Stimulated activated memory B cell treated with anti-CD40 and anti-IgM and Interleukin-4, amounts not matched to agents 10 μg/mL and 1 μg/mL and 100 μg/mL, for 72 hours (primary cell): ENCODE measurements at regions not wholly inside any gene's neighbourhood (a gene's known extent, or its start where the extent isn't known, plus 50 kb on each side); places are given as distances from the start of the nearest gene placed in this dataset.
"Not testable (repeated sequence)": the region's sequence is repeated elsewhere in the genome, so short reads cannot be mapped to it uniquely, and the experiment has no call there.

Experiments used
- ATAC-seq: fragments of 150-1000 bp; cut with Tn5 transposase; 2 replicates; pipeline ENCODE4 v1.10.0; 2021
- H3K27ac Mint-ChIP-seq: one replicate; pipeline ENCODE4 v1.8.0; 2022; ENCODE audit warnings: mild to moderate bottlenecking, mixed read lengths
- H3K27me3 Mint-ChIP-seq: one replicate; pipeline ENCODE4 v1.8.0; 2022; ENCODE audit warnings: mixed read lengths
- H3K36me3 Mint-ChIP-seq: one replicate; pipeline ENCODE4 v1.8.0; 2022; ENCODE audit warnings: mixed read lengths
- H3K4me1 Mint-ChIP-seq: one replicate; pipeline ENCODE4 v1.8.0; 2022; ENCODE audit warnings: mixed read lengths
- H3K4me3 Mint-ChIP-seq: one replicate; pipeline ENCODE4 v1.8.0; 2022; ENCODE audit warnings: mild to moderate bottlenecking, moderate library complexity, mixed read lengths
- H3K9me3 Mint-ChIP-seq: one replicate; pipeline ENCODE4 v1.8.0; 2022; ENCODE audit warnings: mixed read lengths

- Mint-ChIP-seq H3K36me3 (no peaks in the 10 kb centered on the region), H3K4me1 (peaks cover 6% of the 10 kb centered on the region), H3K27me3 (peaks cover 13% of the 10 kb centered on the region), H3K27ac (no peak overlapping the region), H3K4me3 (no peak overlapping the region), H3K9me3 (no peaks in the 10 kb centered on the region)
- ATAC-seq = no peak
These were observed 180.3 kb upstream of the LCORL start for GRCh38 chr4:18201885-18202284.

DNA sequence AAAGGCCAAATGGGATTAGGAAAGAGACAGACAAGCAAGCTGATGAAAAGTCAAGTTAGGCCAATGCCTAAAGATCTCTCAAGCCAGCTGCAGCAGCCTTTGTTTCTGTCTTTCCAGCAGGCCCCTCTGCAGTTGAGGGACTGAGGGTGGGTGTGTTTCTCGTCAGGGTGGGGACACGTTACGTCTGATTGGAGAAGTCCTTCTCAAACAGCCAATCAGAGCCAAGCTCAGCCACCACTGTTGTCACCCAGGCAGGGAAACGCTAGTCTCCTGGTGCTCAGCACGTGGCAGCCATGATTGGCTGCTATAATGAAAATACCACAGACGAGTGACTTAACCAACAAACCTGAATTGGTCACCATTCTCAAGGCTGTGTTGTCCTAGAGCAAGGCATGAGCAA is 177.1 kb upstream of the LCORL start:
- H3K9me3 Mint-ChIP-seq = no peaks in the 10 kb centered on the region
- peaks cover 13% of the 10 kb centered on the region for H3K27me3 Mint-ChIP-seq
- H3K27ac Mint-ChIP-seq = no peak overlapping the region
- no peak overlapping the region for H3K4me3 Mint-ChIP-seq
- no peak for ATAC-seq
- H3K36me3 Mint-ChIP-seq = no peaks in the 10 kb centered on the region
- peaks cover 6% of the 10 kb centered on the region for H3K4me1 Mint-ChIP-seq

DNA sequence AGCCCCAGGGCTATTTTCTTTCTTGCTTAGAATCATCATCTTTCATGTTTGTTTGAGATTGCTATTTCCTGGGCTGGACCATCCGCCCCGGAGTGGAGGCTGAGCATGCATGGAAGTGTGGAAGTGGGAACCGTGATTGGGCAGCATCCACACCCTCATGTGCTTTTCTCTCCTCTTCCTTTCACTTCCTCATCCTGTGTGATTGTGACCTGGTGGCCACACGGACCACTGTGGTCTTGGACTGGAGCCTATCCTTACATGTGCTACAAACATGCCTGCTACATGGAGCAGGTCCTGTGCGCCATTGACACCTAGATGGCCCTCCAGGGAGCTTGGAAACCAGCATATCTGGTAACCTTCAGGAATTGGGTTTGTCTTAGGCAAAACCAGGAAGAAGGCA is 175.9 kb upstream of the LCORL start:
- Mint-ChIP-seq H3K27me3 (peaks cover 20% of the 10 kb centered on the region), H3K9me3 (no peaks in the 10 kb centered on the region)

DNA sequence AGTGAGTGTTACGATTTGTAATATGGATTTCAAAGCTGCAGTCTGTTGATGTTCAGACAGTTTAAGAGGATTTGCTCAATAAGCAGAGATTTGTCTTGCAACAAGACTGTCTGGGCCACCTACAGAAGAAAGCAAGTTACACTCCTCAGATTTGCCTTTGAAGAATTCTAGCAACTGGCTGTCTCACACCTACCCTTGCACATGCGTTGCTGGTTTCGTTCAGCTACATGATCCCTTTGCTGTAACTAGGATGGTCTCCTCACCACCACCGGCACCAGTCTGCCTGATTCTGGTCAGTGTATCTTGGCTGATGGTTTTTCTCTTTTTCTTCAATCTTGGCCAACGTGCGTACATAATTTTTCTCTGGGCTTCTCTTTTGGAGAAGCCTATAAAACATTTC is 172.7 kb upstream of the LCORL start:
- H3K9me3 Mint-ChIP-seq = no peaks in the 10 kb centered on the region
- no peak overlapping the region for H3K4me3 Mint-ChIP-seq
- peaks cover 6% of the 10 kb centered on the region for H3K4me1 Mint-ChIP-seq
- no peak for ATAC-seq
- no peaks in the 10 kb centered on the region for H3K36me3 Mint-ChIP-seq
- peaks cover 8% of the 10 kb centered on the region for H3K27me3 Mint-ChIP-seq
- H3K27ac Mint-ChIP-seq = no peak overlapping the region

More for the DNA sequence above, 175.9 kb upstream of the LCORL start:
- Mint-ChIP-seq H3K4me1 (peaks cover 6% of the 10 kb centered on the region), H3K4me3 (no peak overlapping the region), H3K27ac (no peak overlapping the region), H3K36me3 (no peaks in the 10 kb centered on the region)
- no peak for ATAC-seq

DNA sequence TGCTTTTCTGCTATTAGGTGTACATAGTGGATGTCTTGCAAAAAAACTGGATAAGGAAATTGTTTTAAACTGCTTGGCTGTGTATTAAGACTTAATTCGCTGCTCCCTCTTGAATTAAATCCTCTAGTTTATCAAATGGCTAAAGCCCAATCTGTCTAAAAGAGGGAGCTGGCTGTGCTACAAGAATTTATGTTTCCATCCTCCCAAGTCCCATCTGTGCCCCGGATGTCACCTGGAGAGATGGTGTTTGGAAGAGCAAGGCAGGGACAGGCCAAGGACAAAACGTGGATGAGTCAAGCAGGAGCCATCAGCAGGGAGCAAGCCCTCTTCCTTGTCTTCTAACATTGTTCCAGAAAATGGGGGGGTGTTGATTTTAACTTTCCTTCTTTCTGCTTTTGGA is 171.3 kb upstream of the LCORL start:
- no peak for ATAC-seq

GRCh38 chr4:18185491-18185890 is 163.9 kb upstream of the LCORL start:
- no peak for ATAC-seq
- H3K4me3 Mint-ChIP-seq = no peak overlapping the region
- H3K27ac Mint-ChIP-seq = no peak overlapping the region
- no peaks in the 10 kb centered on the region for H3K4me1 Mint-ChIP-seq
- H3K27me3 Mint-ChIP-seq = no peaks in the 10 kb centered on the region
- H3K9me3 Mint-ChIP-seq = no peaks in the 10 kb centered on the region
- H3K36me3 Mint-ChIP-seq = no peaks in the 10 kb centered on the region

More for the DNA sequence above, 171.3 kb upstream of the LCORL start:
- Mint-ChIP-seq H3K4me1 (peaks cover 6% of the 10 kb centered on the region), H3K27me3 (peaks cover 7% of the 10 kb centered on the region), H3K27ac (no peak overlapping the region), H3K9me3 (no peaks in the 10 kb centered on the region), H3K4me3 (no peak overlapping the region), H3K36me3 (no peaks in the 10 kb centered on the region)

DNA sequence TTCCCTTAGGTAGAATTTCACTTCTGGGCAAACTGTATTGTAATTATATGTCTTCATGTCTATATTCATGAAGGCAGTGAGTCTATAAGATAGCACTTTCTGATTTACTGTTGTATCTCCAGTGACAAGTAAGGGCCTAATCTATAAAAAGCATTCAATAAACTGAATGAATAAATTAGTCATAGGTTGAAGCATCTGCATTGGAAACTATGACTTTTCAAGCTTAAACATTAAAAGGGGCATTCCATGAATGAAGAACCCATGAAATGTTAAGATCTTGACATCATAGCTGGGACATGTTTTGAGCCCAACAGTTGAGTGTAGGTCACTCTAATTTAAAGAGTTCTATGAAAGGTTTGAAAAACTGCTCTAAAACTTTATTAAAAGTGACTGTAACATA is 159.3 kb upstream of the LCORL start:
- Mint-ChIP-seq H3K36me3 (no peaks in the 10 kb centered on the region), H3K27me3 (no peaks in the 10 kb centered on the region), H3K27ac (no peak overlapping the region), H3K9me3 (no peaks in the 10 kb centered on the region), H3K4me1 (no peaks in the 10 kb centered on the region), H3K4me3 (no peak overlapping the region)
- ATAC-seq = no peak

- Mint-ChIP-seq H3K4me3 (no peak overlapping the region), H3K36me3 (no peaks in the 10 kb centered on the region)
These were observed 158.6 kb upstream of the LCORL start for GRCh38 chr4:18180122-18180521.

GRCh38 chr4:18171896-18172295 is 150.3 kb upstream of the LCORL start:
- no peak for ATAC-seq
- Mint-ChIP-seq H3K36me3 (no peaks in the 10 kb centered on the region), H3K4me1 (no peaks in the 10 kb centered on the region), H3K4me3 (no peak overlapping the region), H3K27me3 (peaks cover 15% of the 10 kb centered on the region), H3K9me3 (no peaks in the 10 kb centered on the region), H3K27ac (no peak overlapping the region)

More at GRCh38 chr4:18180122-18180521, 158.6 kb upstream of the LCORL start:
- no peaks in the 10 kb centered on the region for H3K9me3 Mint-ChIP-seq
- ATAC-seq = no peak
- H3K27me3 Mint-ChIP-seq = no peaks in the 10 kb centered on the region
- H3K4me1 Mint-ChIP-seq = no peaks in the 10 kb centered on the region
- H3K27ac Mint-ChIP-seq = no peak overlapping the region

DNA sequence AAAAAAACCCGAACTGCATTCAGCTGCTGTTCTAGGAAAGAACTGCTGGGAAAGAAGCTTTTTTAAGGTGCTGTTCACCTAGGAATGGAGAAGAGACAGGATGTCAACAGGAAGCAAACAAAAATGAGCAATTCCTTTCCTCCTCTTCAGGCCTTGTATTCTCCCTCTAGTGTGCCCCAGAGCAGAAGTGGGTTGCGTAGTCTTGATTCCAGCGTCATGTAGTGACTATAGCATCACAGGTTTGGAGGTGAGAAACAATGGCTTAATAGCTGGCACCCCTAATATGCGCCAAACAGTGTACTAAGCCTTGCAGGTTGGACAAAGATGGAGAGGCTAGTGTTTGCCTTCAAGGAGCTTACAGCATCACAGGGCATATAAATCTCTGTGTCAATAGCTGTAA is 146.3 kb upstream of the LCORL start:
- Mint-ChIP-seq H3K27ac (no peak overlapping the region), H3K27me3 (peaks cover 26% of the 10 kb centered on the region), H3K36me3 (no peaks in the 10 kb centered on the region), H3K9me3 (peaks cover 6% of the 10 kb centered on the region), H3K4me1 (no peaks in the 10 kb centered on the region), H3K4me3 (no peak overlapping the region)
- ATAC-seq = no peak

- no peaks in the 10 kb centered on the region for H3K4me1 Mint-ChIP-seq
- H3K27me3 Mint-ChIP-seq = peaks cover 24% of the 10 kb centered on the region
- H3K9me3 Mint-ChIP-seq = peaks cover 8% of the 10 kb centered on the region
- no peak overlapping the region for H3K27ac Mint-ChIP-seq
- no peaks in the 10 kb centered on the region for H3K36me3 Mint-ChIP-seq
- no peak overlapping the region for H3K4me3 Mint-ChIP-seq
- ATAC-seq = no peak
These were observed 145.4 kb upstream of the LCORL start for GRCh38 chr4:18166925-18167324.

GRCh38 chr4:18162453-18162852 is 140.9 kb upstream of the LCORL start:
- H3K27me3 Mint-ChIP-seq = peaks cover 16% of the 10 kb centered on the region
- H3K27ac Mint-ChIP-seq = no peak overlapping the region
- H3K36me3 Mint-ChIP-seq = no peaks in the 10 kb centered on the region
- no peak overlapping the region for H3K4me3 Mint-ChIP-seq
- H3K9me3 Mint-ChIP-seq = peaks cover 8% of the 10 kb centered on the region
- no peak for ATAC-seq
- H3K4me1 Mint-ChIP-seq = no peaks in the 10 kb centered on the region

GRCh38 chr4:18159117-18159912 is 137.8 kb upstream of the LCORL start:
- ATAC-seq, H3K4me1 Mint-ChIP-seq, H3K27ac Mint-ChIP-seq, H3K9me3 Mint-ChIP-seq, H3K4me3 Mint-ChIP-seq, H3K27me3 Mint-ChIP-seq, H3K36me3 Mint-ChIP-seq: not testable (repeated sequence)

DNA sequence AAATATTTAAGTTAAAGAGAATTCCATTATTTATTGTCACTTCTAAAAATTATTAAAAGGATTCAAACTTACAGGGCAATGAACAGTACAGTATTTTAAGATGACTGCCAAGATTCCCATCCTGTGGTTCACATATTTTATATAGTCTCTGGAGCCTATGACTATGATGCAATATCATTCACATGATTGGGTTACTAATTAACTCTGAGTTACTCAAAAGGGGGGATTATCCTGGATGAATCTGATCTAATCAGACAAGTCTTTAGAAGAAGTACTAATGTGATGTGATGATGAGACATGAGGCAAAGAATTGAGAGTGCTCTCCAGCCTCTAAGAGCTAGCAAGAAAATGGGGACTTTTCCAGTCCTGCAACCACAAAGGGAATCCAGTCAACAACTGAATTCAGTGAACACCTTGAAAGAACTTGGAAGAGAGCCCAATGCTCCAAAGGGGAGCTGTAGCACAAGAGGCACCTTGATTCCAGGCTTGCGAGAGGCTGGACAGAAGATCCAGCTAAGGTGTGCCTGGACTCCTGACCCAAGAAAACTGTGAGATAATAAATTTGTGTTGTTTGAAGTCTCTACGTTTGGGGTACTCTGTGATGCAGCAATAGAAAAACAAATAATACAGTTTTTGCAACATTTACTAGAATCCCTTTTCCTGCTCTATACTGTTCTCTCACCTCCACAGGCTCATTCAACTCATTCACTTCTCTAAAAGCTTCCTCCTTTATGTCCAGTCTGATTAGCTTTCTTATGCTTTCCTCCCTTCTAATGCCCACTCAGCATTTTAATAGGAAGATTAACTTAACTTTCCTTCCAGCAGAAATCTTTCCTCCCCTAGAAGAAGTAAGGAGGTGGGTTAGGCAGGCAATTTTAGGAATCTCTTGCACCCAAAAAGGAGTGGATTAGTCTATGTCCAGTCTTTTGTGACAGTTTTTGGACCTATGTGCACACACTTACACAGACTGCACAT is 133.8 kb upstream of the LCORL start:
- Mint-ChIP-seq H3K4me3 (no peak overlapping the region), H3K4me1 (no peaks in the 10 kb centered on the region), H3K36me3 (no peaks in the 10 kb centered on the region), H3K27ac (no peak overlapping the region), H3K9me3 (no peaks in the 10 kb centered on the region), H3K27me3 (no peaks in the 10 kb centered on the region)
- no peak for ATAC-seq

- Mint-ChIP-seq H3K27me3 (no peaks in the 10 kb centered on the region), H3K36me3 (no peaks in the 10 kb centered on the region), H3K27ac (no peak overlapping the region), H3K4me3 (no peak overlapping the region), H3K4me1 (no peaks in the 10 kb centered on the region), H3K9me3 (no peaks in the 10 kb centered on the region)
- ATAC-seq = no peak
These were observed 116.6 kb upstream of the LCORL start for GRCh38 chr4:18138076-18138665.
